Ecto neural progenitor cell (in vitro differentiated cells): ENCODE measurements at regions not wholly inside any gene's neighbourhood (a gene's known extent, or its start where the extent isn't known, plus 50 kb on each side); places are given as distances from the start of the nearest gene placed in this dataset.
"Not testable (repeated sequence)": the region's sequence is repeated elsewhere in the genome, so short reads cannot be mapped to it uniquely, and the experiment has no call there.

ENCODE experiments used
- DNase-seq: peaks from one replicate; pipeline ENCODE4 v3.0.0-alpha.2; 2018; ENCODE audit warnings: low spot score

GRCh38 chr12:111271674-111272418, 97.0 kb downstream of the PHETA1 start:
- DNase-seq: no peak

DNA sequence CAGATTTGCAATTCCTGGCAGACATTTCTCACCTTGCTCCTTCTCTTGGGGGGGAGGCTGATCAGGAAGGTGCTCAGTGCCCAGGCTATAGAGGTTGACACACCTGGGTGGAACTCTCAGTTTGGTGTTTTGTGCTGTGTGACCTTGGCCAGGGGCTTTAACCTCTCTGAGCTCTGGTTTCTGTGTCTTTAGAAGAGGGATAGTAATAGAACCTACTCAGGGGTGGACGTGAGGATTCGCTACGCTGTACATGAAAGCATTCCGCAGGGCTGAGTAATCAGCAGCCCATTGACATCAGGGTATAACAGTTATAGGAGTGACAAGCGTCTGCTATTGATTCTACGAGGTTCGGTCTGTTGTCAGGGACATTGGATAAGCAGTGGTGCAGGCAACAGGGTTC, 98.1 kb downstream of the PHETA1 start:
- no peak for DNase-seq

DNA sequence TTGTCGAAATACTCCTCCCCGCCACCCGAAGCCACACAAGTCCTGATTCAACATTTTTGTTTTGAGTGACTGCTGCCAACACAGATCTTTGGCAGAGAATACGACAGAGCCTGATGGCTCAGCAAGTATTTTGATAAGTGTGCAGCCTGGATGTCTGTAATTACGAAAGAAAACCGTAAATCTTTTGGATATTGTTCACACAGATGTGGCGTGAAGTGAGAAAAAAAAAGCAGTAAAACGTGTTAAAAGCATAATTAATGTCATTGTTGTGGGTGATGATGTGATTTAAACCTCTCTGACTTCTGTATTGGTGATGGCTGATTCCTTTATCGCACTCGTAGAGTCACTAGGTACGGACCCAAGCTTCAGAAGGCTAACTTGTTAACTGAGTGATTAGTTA, 98.7 kb downstream of the PHETA1 start:
- DNase-seq: no peak

DNA sequence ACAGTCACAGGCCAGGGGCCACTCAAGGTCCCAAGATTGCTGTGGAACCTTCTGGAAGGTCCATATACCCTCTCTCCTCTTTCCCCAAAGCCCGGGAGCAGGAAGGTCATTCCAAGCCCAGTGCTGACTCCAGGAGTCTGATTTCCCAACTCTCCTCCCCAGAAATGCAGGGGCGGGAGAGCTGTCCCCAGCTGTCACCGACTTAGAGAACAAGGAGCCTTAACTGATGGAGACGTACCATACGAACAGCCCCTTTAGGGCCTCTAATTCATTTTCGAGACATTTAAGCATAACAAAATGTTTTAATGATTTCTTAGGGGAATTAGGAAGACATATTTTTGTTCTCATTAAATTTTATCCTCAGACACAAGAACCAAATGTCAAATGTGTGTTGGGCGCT, 99.2 kb downstream of the PHETA1 start:
- DNase-seq: no peak

DNA sequence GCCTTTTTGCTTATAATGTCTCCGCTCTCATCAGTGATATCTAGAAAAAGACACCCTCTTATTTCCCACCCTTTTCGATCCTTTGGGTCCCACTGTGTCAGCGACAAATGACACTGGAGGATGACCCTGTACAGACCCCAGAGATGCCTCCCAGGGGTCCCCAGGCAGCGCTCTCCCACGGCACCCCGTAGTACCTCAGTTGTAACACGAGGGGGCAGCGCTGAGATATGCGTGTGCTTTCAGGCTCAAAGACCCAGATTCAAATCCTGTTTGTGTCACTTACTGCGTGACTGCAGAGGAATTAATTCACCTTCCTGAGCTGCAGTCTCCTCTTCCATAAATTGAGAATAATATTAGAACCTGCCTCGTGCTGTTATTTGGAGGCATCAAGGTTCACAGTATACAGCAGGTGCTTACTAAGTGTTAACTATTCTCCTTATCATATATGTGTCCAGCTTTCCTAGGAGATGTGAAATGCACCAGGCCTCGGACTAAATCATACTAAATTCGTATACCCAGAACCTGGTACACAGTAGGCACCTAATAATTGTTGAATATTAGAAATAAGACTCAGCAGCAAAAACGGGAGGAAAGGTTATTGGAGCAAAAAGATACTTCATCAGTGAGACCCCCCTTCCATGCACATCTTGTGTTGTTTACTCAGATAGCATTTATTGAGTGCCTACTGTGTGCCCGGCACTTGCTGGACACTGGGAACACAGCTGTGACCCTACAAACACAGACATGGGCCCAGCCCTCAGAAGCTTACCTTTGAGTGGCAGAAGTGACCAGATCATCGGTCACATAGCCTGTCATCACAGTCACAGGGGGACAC, 99.9 kb downstream of the PHETA1 start:
- DNase-seq: no peak

DNA sequence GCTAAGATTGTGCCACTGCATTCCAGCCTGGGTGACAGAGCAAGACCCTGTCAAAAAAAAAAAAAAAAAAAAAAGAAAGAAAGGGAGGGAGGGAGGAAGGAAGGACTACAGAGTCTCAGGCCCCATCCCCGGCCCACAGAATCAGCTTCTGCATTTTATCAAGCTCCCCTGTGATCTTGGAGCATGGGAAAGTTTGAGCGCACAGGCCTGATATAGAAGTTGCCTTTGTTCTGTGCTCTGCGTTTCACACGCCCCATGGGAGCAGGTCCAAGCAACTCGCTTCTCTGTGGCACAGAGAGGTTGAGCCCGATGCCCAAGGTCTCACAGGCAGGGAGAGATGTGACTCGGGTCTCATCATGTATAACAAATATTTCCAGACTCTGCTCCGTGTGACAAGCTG, 101.8 kb downstream of the PHETA1 start:
- no peak for DNase-seq

- DNase-seq: no peak
Measured at GRCh38 chr12:111261911-111262676, 106.8 kb downstream of the PHETA1 start.

DNA sequence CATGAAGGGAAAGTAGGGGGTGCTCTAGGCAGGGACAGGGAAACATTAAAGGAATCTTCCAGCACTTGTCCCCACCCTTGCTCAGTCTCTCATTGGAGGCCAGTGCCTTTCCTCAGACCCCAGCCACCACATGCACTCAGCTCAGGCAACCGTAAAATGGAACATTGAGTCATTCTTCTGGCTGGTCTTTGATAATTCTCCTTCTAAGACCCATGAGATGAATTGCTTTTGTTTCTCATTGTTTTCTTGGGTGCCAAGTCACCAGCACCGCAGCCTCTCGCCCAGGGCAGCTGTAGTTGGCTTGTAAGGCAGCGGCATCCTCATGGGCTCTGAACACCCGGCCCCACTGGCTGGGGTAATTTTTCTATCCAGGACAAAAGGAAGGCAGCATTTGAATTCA, 108.2 kb downstream of the PHETA1 start:
- no peak for DNase-seq

DNA sequence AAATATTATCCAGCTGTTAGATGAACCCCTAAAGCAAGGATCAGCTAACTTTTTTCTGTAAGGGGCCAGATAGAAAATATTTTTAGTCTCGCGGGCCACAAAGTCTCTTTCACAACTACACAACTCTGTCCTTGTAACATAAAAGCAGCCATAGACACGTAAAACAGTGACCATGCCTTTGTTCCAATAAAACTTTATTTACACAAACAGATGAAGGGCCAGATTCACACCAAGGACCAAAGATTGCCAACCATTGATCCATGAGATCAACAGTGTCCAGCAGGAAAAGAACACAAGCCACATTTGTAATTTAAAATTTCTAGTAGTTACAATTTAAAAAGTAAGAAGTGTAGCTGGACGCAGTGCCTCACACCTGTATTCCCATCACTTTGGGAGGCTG, 109.7 kb downstream of the PHETA1 start:
- no peak for DNase-seq

DNA sequence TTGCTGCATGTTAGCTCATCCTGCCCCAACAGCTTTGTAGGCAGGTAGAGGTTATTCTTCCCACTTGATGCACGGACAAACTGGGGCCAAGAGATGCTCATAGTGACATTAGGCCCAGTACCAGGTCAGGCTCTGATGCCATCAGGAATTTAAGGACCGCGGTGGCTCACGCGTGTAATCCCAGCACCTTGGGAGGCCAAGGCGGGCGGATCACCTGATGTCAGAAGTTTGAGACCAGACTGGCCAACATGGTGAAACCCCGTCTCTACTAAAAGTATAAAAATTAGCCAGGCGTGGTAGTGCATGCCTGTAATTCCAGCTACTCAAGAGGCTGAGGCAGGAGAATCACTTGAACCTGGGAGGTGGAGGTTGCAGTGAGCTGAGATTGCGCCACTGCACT, 110.8 kb downstream of the PHETA1 start:
- DNase-seq: not testable (repeated sequence)

DNA sequence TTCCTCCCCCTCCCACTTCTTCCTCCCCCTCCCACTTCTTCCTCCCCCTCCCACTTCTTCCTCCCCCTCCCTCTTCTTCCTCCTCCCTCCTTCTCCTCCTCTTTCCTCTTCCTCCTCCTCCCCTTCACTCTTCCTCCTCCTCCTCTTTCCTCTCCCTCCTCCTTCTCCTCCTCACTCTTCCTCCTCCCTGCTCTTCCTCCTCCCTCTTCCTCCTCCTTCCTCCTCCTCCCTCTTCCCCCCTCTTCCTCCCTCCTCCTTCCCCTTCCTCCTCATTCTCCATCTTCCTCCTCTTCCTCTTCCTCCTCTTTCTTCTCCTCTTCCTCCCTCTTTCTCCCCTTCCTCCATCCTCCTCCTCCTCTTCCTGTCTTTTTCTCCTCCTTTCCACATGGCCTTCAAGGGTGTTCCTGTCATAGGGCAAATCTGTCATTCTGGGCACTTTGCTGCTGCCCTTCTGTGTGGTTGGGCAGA, 111.4 kb downstream of the PHETA1 start:
- no peak for DNase-seq

DNA sequence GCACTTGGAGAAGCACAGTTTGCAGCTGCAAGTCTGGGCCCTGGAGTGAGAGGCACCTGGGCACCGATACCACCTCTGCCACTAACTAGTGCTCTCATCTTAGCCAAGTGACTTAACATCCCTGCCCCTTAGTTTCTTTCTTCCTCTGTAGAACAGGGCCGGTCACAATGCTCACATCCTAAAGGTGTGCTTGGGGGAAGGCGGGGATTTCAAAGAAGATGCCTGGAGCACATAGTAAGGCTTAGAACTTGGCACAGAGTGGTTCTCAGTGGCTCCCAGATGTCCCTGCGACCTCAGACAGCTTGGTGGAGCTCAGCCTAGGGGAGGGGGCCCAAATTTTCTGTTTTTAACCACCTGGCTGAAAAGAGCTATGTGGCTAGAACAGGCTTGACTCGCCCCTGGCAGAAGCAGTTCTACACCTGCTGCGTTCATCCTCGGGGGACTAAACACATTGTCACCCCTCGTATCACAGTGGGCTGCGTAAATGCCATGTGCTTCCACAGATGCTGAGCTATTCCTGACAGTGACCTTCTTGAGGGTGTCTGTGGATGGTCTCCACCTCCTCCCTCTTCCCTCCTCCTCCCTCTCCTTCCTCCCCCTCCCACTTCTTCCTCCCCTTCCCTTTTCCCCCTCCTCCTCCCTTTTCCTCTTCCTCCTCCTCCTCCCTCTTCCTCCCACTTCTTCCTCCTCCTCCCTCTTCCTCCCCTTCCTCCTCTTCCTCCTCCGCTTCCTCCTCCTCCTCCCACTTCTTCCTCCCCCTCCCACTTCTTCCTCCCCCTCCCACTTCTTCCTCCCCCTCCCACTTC, 112.1 kb downstream of the PHETA1 start:
- no peak for DNase-seq

DNA sequence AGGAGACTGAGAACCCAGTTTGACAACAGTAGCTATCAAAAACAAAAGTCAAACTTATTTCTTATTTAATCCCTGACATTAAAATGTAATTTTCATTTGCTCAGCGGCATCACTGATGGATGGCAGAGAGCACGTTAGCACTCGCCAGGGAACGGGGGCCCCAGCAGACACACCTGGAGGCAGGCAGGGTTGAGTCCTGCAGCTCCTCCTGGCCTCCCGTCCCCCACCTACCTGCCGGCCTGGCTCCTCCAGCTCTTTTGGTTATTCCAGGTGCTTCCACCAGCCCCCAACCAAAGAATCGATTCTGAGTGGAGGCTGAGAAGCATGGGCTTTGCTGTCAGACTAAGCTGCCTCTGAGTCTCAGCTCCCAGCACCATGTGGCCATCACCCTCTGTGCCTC, 113.6 kb downstream of the PHETA1 start:
- no peak for DNase-seq

DNA sequence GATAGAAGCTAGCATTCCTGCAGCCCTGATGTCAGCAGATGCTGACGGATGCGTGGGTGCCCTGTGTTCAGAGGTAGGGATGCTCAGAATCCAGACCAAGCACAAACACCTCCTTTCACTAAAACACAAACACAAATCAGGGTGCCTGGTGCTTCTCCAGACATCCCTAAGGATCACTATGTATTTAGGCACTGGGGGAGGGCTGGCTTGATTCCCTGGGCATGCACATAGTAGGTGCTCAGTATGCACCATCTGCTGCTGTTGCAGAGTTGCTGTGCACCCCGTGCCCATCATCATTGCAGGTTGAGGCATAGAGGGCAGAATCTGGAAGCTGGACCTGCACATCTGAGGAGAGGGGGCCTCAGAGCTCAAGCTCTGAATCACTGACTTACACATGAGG, 114.8 kb downstream of the PHETA1 start:
- no peak for DNase-seq

DNA sequence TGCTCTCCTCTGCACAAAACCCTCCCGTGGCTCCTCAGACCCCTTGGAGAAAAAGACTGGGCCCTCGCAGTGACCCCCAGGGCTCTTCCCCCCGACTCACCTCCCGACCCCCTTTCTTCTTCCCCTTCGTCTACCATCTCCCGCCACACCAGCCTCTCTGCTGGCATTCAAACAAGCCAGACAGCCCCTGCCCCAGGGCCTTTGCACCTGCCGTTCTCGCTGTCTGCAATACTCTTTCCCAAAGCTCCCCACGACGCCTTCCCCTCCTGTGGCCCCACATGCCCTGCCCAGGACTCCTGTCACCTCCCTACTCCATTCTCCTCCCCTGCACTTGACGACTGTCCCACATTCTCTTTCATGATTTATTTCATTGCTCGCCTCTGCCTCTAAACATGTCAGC, 115.7 kb downstream of the PHETA1 start:
- no peak for DNase-seq

GRCh38 chr12:111251787-111252186, 117.1 kb downstream of the PHETA1 start:
- no peak for DNase-seq

GRCh38 chr12:111251058-111251730, 117.7 kb downstream of the PHETA1 start:
- no peak for DNase-seq

GRCh38 chr12:111250251-111250881, 118.5 kb downstream of the PHETA1 start:
- no peak for DNase-seq

DNA sequence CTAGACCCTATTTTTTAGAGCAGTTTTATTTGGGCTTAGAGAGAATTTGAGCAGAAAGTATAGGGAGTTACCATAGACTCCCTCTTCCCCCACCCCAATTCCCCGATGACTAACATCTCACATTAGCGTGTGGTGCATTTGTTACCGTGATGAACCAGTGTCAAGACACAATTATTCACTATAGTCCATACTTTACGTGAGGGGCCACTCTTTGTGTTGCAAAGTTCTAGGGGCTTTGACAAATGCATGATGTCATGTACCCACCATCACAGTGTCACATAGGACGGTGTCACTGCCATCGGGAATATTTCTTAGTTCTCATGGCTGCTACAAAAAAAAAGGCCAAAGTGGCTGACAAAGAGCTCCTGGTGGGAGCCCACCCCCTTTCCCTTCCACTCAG, 119.1 kb downstream of the PHETA1 start:
- DNase-seq: no peak

DNA sequence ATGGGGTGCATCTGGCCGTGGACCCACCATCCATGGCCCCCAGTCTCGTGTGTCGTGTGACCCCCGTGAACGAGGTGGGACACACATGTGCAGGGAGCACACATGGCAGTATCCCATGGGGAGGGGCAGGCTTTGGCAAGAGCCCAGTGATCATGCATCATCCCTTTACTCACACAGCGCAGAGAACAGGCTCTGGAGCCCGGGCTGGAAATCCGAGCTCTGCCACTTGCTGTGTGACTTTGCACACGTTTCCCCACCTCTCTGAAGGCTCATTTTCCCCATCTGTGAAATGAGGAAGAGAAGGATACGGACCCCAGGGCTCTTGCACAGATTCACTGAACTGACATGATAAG, 119.9 kb downstream of the PHETA1 start:
- no peak for DNase-seq
